Natural killer cell (primary cell): ENCODE measurements at regions not wholly inside any gene's neighbourhood (a gene's known extent, or its start where the extent isn't known, plus 50 kb on each side); places are given as distances from the start of the nearest gene placed in this dataset.

Source experiments
- ATAC-seq, 3 donors: fragments of 150-1000 bp in 2 of 3; fragments of 200-7000 bp in 1 of 3; cut with Tn5 transposase; 1 replicate in 1 of 3; 2 replicates in 2 of 3; pipeline ENCODE4 v1.10.0; 2021; ENCODE audit warnings: mild to moderate bottlenecking in 2 of 3, moderate library complexity in 2 of 3
- DNase-seq, 2 donors: peaks; one replicate each; pipeline versions ENCODE4 v3.0.0 to v3.0.0-alpha.2; 2013 to 2021; ENCODE audit warnings: mixed read lengths in 1 of 2
- H3K27ac ChIP-seq: one replicate; pipeline ENCODE4 v1.5.1; 2013; ENCODE audit warnings: mild to moderate bottlenecking, low read length
- H3K27me3 ChIP-seq: one replicate; pipeline ENCODE4 v1.6.1; 2013; ENCODE audit warnings: low read length; ENCODE audit not compliant: control insufficient read depth, insufficient read depth
- H3K36me3 ChIP-seq: one replicate; pipeline ENCODE4 v1.6.1; 2013; ENCODE audit warnings: low read length; ENCODE audit not compliant: control insufficient read depth, insufficient read depth
- H3K4me1 ChIP-seq: one replicate; pipeline ENCODE4 v1.6.1; 2013; ENCODE audit warnings: low read length; ENCODE audit not compliant: control insufficient read depth, insufficient read depth
- H3K4me3 ChIP-seq: one replicate; pipeline ENCODE4 v1.5.1; 2013; ENCODE audit warnings: low read length
- H3K9me3 ChIP-seq: one replicate; pipeline ENCODE4 v1.6.1; 2013; ENCODE audit warnings: low read length; ENCODE audit not compliant: control insufficient read depth, insufficient read depth
- H3K27ac Mint-ChIP-seq, 2 donors: one replicate each; pipeline ENCODE4 v1.8.0; 2022; ENCODE audit warnings: mild to moderate bottlenecking in 2 of 2, mixed read lengths in 2 of 2, moderate library complexity in 1 of 2
- H3K27me3 Mint-ChIP-seq, 2 donors: one replicate each; pipeline ENCODE4 v1.8.0; 2022; ENCODE audit warnings: low read depth in 2 of 2, mixed read lengths in 2 of 2
- H3K36me3 Mint-ChIP-seq: one replicate; pipeline ENCODE4 v1.8.0; 2022; ENCODE audit warnings: mixed read lengths
- H3K4me1 Mint-ChIP-seq, 2 donors: one replicate each; pipeline ENCODE4 v1.8.0; 2022; ENCODE audit warnings: mixed read lengths in 2 of 2
- H3K4me3 Mint-ChIP-seq: one replicate; pipeline ENCODE4 v1.8.0; 2022; ENCODE audit warnings: mild to moderate bottlenecking, moderate library complexity, mixed read lengths
- H3K9me3 Mint-ChIP-seq, 2 donors: one replicate each; pipeline ENCODE4 v1.8.0; 2022; ENCODE audit warnings: mixed read lengths in 2 of 2
- CTCF ChIP-seq: fragments of 200-600 bp; IDR thresholded peaks from one replicate; pipeline ENCODE4 v1.8.0; 2022; ENCODE audit warnings: antibody characterized with exemption
- WGBS: methylation state at CpG from one replicate; pipeline ENCODE4 v1.1.7; 2013; ENCODE audit warnings: missing lambda C conversion rate; ENCODE audit not compliant: insufficient coverage; 5-methylcytosine and 5-hydroxymethylcytosine counted together
- intact Hi-C: fragments of 100-400 bp; cut with micrococcal nuclease; formaldehyde crosslinking; loops from one replicate; pipeline ENCODE4 v1.14.2; 2022

GRCh38 chr2:128867936-128868636 is 549.4 kb upstream of the HS6ST1 start:
- intact Hi-C loops, result no loop called here
- Mint-ChIP-seq H3K27ac (no peak overlapping the region), H3K4me3 (no peak overlapping the region), H3K4me1 (no peaks in the 10 kb centered on the region), H3K9me3 (no peaks in the 10 kb centered on the region), H3K27me3 (no peaks in the 10 kb centered on the region), H3K36me3 (no peaks in the 10 kb centered on the region)
- no peak overlapping the region for H3K27ac ChIP-seq
- DNase-seq (no peak), ATAC-seq (no peak)
- H3K27me3 ChIP-seq, result no peaks in the 10 kb centered on the region
- no peak overlapping the region for H3K4me3 ChIP-seq
- no peaks in the 10 kb centered on the region for H3K4me1 ChIP-seq
- no peak for TF ChIP-seq CTCF
- no peaks in the 10 kb centered on the region for H3K36me3 ChIP-seq
- no peaks in the 10 kb centered on the region for H3K9me3 ChIP-seq
- WGBS, result 90% methylated on average over 7 of the region's 7 CpGs

GRCh38 chr2:128868686-128869551 is 550.3 kb upstream of the HS6ST1 start:
- Histone ChIP-seq H3K27ac (no peak overlapping the region), H3K9me3 (no peaks in the 10 kb centered on the region), H3K4me1 (no peaks in the 10 kb centered on the region), H3K36me3 (no peaks in the 10 kb centered on the region), H3K4me3 (no peak overlapping the region), H3K27me3 (no peaks in the 10 kb centered on the region)
- Mint-ChIP-seq H3K4me1 (no peaks in the 10 kb centered on the region), H3K9me3 (no peaks in the 10 kb centered on the region), H3K27me3 (no peaks in the 10 kb centered on the region), H3K4me3 (no peak overlapping the region), H3K27ac (no peak overlapping the region), H3K36me3 (no peaks in the 10 kb centered on the region)
- no peak for ATAC-seq
- TF ChIP-seq CTCF, result no peak
- intact Hi-C loops, result no loop called here
- DNase-seq, result no peak
- 89% methylated on average over 7 of the region's 7 CpGs for WGBS

- Histone ChIP-seq H3K4me1 (no peaks in the 10 kb centered on the region), H3K4me3 (no peak overlapping the region), H3K27ac (no peak overlapping the region), H3K9me3 (no peaks in the 10 kb centered on the region), H3K27me3 (no peaks in the 10 kb centered on the region), H3K36me3 (no peaks in the 10 kb centered on the region)
- H3K4me1 Mint-ChIP-seq, result no peaks in the 10 kb centered on the region
- no peaks in the 10 kb centered on the region for H3K9me3 Mint-ChIP-seq
- no peak for TF ChIP-seq CTCF
- no peak overlapping the region for H3K4me3 Mint-ChIP-seq
- H3K36me3 Mint-ChIP-seq, result no peaks in the 10 kb centered on the region
- no peak for ATAC-seq
- H3K27ac Mint-ChIP-seq, result no peak overlapping the region
- WGBS, result 80% methylated on average over 5 of the region's 5 CpGs
- no peaks in the 10 kb centered on the region for H3K27me3 Mint-ChIP-seq
- DNase-seq, result no peak
- intact Hi-C loops, result no loop called here
Measured at GRCh38 chr2:128874608-128875007, 555.9 kb upstream of the HS6ST1 start.
